ENCODE measurements at regions not wholly inside any gene's neighbourhood (a gene's known extent, or its start where the extent isn't known, plus 50 kb on each side); places are given as distances from the start of the nearest gene placed in this dataset.

GRCh38 chrX:22366166-22366702 lies 93.5 kb downstream of the CBLL2 start:
- TF ChIP-seq CTCF (IDR thresholded peaks at IDR 0.05; ENCODE audit: low read depth, low read length), result no peak
- no peak overlapping the region for H3K4me3 ChIP-seq (ENCODE audit: low read depth, low read length)

- no peak for TF ChIP-seq CTCF (IDR thresholded peaks at IDR 0.05; ENCODE audit: low read depth, low read length)
- H3K4me3 ChIP-seq (ENCODE audit: low read depth, low read length), result no peak overlapping the region
Measured at GRCh38 chrX:22366906-22367305, 94.2 kb downstream of the CBLL2 start.

- TF ChIP-seq CTCF (IDR thresholded peaks at IDR 0.05; ENCODE audit: low read depth, low read length), result no peak
- no peak overlapping the region for H3K4me3 ChIP-seq (ENCODE audit: low read depth, low read length)
Measured at GRCh38 chrX:22373094-22373493, 100.4 kb downstream of the CBLL2 start.

- TF ChIP-seq CTCF (IDR thresholded peaks at IDR 0.05; ENCODE audit: low read depth, low read length), result no peak
Measured at GRCh38 chrX:22373766-22374165, 101.1 kb downstream of the CBLL2 start.

GRCh38 chrX:22376369-22376768 lies 103.7 kb downstream of the CBLL2 start:
- TF ChIP-seq CTCF (IDR thresholded peaks at IDR 0.05; ENCODE audit: low read depth, low read length), result no peak
- H3K4me3 ChIP-seq (ENCODE audit: low read depth, low read length), result no peak overlapping the region

More at GRCh38 chrX:22373766-22374165, 101.1 kb downstream of the CBLL2 start:
- H3K4me3 ChIP-seq (ENCODE audit: low read depth, low read length), result no peak overlapping the region

- TF ChIP-seq CTCF (IDR thresholded peaks at IDR 0.05; ENCODE audit: low read depth, low read length), result no peak
Measured at GRCh38 chrX:22378296-22378695, 105.6 kb downstream of the CBLL2 start.

GRCh38 chrX:22383988-22384387 lies 111.3 kb downstream of the CBLL2 start:
- no peak for TF ChIP-seq CTCF (IDR thresholded peaks at IDR 0.05; ENCODE audit: low read depth, low read length)
- H3K4me3 ChIP-seq (ENCODE audit: low read depth, low read length), result no peak overlapping the region

More at GRCh38 chrX:22378296-22378695, 105.6 kb downstream of the CBLL2 start:
- no peak overlapping the region for H3K4me3 ChIP-seq (ENCODE audit: low read depth, low read length)

Measured in WI38 (cell line).